Nephron (organoid): ENCODE measurements at regions not wholly inside any gene's neighbourhood (a gene's known extent, or its start where the extent isn't known, plus 50 kb on each side); places are given as distances from the start of the nearest gene placed in this dataset.

ENCODE experiments used
- H3K27ac Mint-ChIP-seq, 3 experiments: 2 replicates each; pipeline ENCODE4 v1.8.0; 2020; ENCODE audit warnings: mixed read lengths in 3 of 3, mild to moderate bottlenecking in 2 of 3, moderate library complexity in 1 of 3
- H3K27me3 Mint-ChIP-seq: 2 replicates; pipeline ENCODE4 v1.8.0; 2021; ENCODE audit warnings: low read depth, mild to moderate bottlenecking, moderate library complexity, mixed read lengths
- H3K36me3 Mint-ChIP-seq: 2 replicates; pipeline ENCODE4 v1.8.0; 2020; ENCODE audit warnings: low read depth, mixed read lengths
- H3K4me1 Mint-ChIP-seq: 2 replicates; pipeline ENCODE4 v1.8.0; 2020; ENCODE audit warnings: mixed read lengths
- H3K4me3 Mint-ChIP-seq, 3 experiments: 2 replicates each; pipeline ENCODE4 v1.8.0; 2020; ENCODE audit warnings: mild to moderate bottlenecking in 3 of 3, mixed read lengths in 3 of 3, moderate library complexity in 2 of 3
- H3K9me3 Mint-ChIP-seq: 2 replicates; pipeline ENCODE4 v1.8.0; 2020; ENCODE audit warnings: mixed read lengths
- CTCF ChIP-seq, 3 experiments: fragments of 200-600 bp; sonication (generic); IDR thresholded peaks; one replicate each; pipeline ENCODE4 v1.5.0; 2021; ENCODE audit warnings: antibody characterized with exemption in 3 of 3; ENCODE audit not compliant: unreplicated experiment in 3 of 3

DNA sequence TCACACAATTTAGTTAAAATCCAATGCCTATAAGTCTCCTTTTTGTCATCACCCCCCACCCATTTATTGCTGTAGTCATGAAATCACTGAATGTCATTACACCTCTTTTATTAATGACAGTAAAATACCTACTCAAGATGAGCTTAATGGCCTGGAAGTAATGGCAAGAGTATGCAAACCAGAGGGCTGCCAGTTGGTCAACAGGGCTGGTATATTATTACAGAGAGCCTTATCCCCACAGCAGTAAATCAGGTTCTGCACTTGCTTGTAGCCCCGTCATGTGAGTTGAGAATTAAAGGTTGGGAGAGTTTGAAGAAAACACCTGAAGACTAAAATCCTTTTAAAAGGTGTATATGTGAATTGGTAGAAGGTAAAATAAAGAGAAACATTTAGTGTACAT is 372.4 kb downstream of the MAT2B start:
- no peak for TF ChIP-seq CTCF (IDR thresholded peaks at IDR 0.05; ENCODE audit: unreplicated experiment in 3 of 3)
- no peaks in the 10 kb centered on the region for H3K9me3 Mint-ChIP-seq
- H3K27me3 Mint-ChIP-seq: no peaks in the 10 kb centered on the region
- H3K4me1 Mint-ChIP-seq: peaks cover 8% of the 10 kb centered on the region
- no peak overlapping the region for H3K4me3 Mint-ChIP-seq
- no peaks in the 10 kb centered on the region for H3K36me3 Mint-ChIP-seq
- no peak overlapping the region for H3K27ac Mint-ChIP-seq

DNA sequence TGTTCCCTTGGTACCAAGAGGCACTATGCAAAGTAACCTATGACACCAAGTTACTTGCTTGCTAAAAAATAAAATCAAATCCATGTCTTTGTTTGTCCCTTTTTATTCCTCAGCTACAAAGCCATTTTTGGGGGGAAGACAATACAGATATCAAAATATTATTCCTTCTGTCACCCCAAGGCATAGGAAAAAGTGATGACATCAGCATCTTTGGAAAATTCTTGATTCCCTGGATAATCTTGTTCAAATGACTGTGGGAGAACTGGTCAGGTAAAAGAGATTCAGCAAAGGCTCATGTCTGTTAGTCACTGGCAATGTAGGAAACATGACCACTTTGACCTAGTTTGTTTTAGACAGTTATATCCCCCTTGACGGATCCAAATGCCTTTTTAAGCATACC is 373.1 kb downstream of the MAT2B start:
- H3K27me3 Mint-ChIP-seq: no peaks in the 10 kb centered on the region
- no peak for TF ChIP-seq CTCF (IDR thresholded peaks at IDR 0.05; ENCODE audit: unreplicated experiment in 3 of 3)
- no peaks in the 10 kb centered on the region for H3K9me3 Mint-ChIP-seq
- no peak overlapping the region for H3K4me3 Mint-ChIP-seq
- H3K27ac Mint-ChIP-seq: no peak overlapping the region
- H3K4me1 Mint-ChIP-seq: peaks cover 8% of the 10 kb centered on the region
- no peaks in the 10 kb centered on the region for H3K36me3 Mint-ChIP-seq

- no peaks in the 10 kb centered on the region for H3K9me3 Mint-ChIP-seq
- H3K27me3 Mint-ChIP-seq: no peaks in the 10 kb centered on the region
- no peak overlapping the region for H3K4me3 Mint-ChIP-seq
- H3K27ac Mint-ChIP-seq: no peak overlapping the region
- H3K4me1 Mint-ChIP-seq: peaks cover 8% of the 10 kb centered on the region
- H3K36me3 Mint-ChIP-seq: no peaks in the 10 kb centered on the region
- no peak for TF ChIP-seq CTCF (IDR thresholded peaks at IDR 0.05; ENCODE audit: unreplicated experiment in 3 of 3)
Measured at GRCh38 chr5:163880302-163880701, 374.9 kb downstream of the MAT2B start.

DNA sequence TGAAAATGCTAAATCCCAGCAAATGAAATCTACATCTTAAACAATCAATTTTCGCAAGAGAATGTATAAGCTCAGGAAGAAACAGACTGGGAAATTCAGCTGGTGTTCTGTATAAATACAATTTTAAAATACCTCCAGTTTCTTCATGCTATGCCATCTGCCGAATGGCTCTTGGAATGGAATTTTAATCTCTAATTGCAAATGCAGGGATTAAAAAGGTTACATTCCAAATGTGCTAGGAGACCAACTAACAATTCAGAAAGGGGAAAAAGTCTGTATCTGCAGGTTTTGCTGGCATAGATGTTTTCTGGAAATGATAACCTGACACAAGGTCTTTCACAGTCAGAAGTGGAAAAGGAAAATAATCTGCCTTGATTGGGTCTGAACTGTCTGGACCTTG is 379.7 kb downstream of the MAT2B start:
- Mint-ChIP-seq H3K27me3 (no peaks in the 10 kb centered on the region), H3K27ac (no peak overlapping the region), H3K4me1 (peaks cover 12% of the 10 kb centered on the region), H3K4me3 (no peak overlapping the region), H3K9me3 (no peaks in the 10 kb centered on the region), H3K36me3 (no peaks in the 10 kb centered on the region)
- TF ChIP-seq CTCF (IDR thresholded peaks at IDR 0.05; ENCODE audit: unreplicated experiment in 3 of 3): no peak

DNA sequence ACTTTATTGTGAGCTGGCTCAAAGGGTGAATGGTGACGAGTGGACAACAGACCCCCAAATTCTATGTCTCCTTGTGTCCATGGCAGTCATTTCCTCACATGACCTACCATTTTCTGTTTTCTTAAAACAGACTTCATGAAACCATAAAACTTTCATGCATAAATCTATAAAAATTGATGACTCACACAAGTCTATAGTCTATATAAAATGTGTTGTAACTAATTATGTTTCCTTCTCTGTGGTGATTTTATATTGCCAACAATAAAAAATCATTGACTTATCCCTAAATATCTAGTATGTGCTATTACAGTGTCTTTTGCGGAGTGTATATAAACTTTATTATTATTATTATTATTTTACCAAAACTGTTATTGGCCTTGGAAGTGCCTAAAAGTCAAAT is 382.4 kb downstream of the MAT2B start:
- H3K27ac Mint-ChIP-seq: no peak overlapping the region
- H3K4me1 Mint-ChIP-seq: peaks cover 9% of the 10 kb centered on the region
- H3K9me3 Mint-ChIP-seq: no peaks in the 10 kb centered on the region
- no peaks in the 10 kb centered on the region for H3K36me3 Mint-ChIP-seq
- H3K27me3 Mint-ChIP-seq: no peaks in the 10 kb centered on the region
- no peak overlapping the region for H3K4me3 Mint-ChIP-seq
- no peak for TF ChIP-seq CTCF (IDR thresholded peaks at IDR 0.05; ENCODE audit: unreplicated experiment in 3 of 3)

GRCh38 chr5:163888366-163888765 is 382.9 kb downstream of the MAT2B start:
- Mint-ChIP-seq H3K36me3 (no peaks in the 10 kb centered on the region), H3K27me3 (no peaks in the 10 kb centered on the region), H3K4me3 (no peak overlapping the region), H3K27ac (no peak overlapping the region), H3K9me3 (no peaks in the 10 kb centered on the region), H3K4me1 (peaks cover 9% of the 10 kb centered on the region)
- no peak for TF ChIP-seq CTCF (IDR thresholded peaks at IDR 0.05; ENCODE audit: unreplicated experiment in 3 of 3)
